ENCODE measurements at regions not wholly inside any gene's neighbourhood (a gene's known extent, or its start where the extent isn't known, plus 50 kb on each side); places are given as distances from the start of the nearest gene placed in this dataset.

GRCh38 chr22:49590381-49590780 is 237.3 kb downstream of the BRD1 start:
- no peak overlapping the region for H3K4me3 ChIP-seq (ENCODE audit: low read length in 2 of 2)
- H3K27ac ChIP-seq (ENCODE audit: low read depth in 2 of 2, low read length in 2 of 2): no peak overlapping the region
- no peaks in the 10 kb centered on the region for H3K27me3 ChIP-seq (ENCODE audit: control insufficient read depth in 2 of 2, insufficient read depth in 2 of 2, low read length in 2 of 2)
- H3K9me3 ChIP-seq (ENCODE audit: control insufficient read depth in 2 of 2, low read length in 2 of 2): no peaks in the 10 kb centered on the region
- H3K4me1 ChIP-seq (ENCODE audit: control insufficient read depth in 2 of 2, insufficient read depth in 2 of 2, low read length in 2 of 2): no peaks in the 10 kb centered on the region
- H3K36me3 ChIP-seq (ENCODE audit: control insufficient read depth in 2 of 2, insufficient read depth in 2 of 2, low read length in 2 of 2): peaks cover 0 to 3% of the 10 kb centered on the region in 2 donors
- H3K9ac ChIP-seq (ENCODE audit: low read depth in 1 of 2, low read length in 2 of 2): no peak overlapping the region

DNA sequence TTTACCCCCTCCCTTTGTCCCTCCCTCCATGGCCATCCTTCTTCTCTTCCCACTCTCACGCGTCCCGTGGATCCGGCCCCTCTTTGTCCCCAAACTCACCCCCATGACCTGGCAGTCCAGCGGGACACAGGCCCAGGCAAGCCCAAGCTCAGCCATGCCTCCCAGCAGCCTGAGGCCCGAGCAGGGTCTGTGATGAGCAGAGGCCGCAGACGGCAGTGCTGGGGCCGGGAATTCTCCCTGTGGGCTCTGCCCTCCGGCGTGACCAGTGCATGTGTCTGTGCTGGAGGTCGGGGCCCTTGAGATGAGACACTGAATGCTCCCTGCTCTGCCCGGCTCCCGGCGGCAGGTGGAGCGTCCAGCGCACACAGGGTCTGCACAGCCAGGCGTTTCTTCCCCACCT is 237.9 kb downstream of the BRD1 start:
- Histone ChIP-seq H3K9me3 (ENCODE audit: control insufficient read depth in 2 of 2, low read length in 2 of 2) (no peaks in the 10 kb centered on the region), H3K36me3 (ENCODE audit: control insufficient read depth in 2 of 2, insufficient read depth in 2 of 2, low read length in 2 of 2) (no peaks in the 10 kb centered on the region), H3K4me1 (ENCODE audit: control insufficient read depth in 2 of 2, insufficient read depth in 2 of 2, low read length in 2 of 2) (no peaks in the 10 kb centered on the region), H3K4me3 (ENCODE audit: low read length in 2 of 2) (no peak overlapping the region), H3K9ac (ENCODE audit: low read depth in 1 of 2, low read length in 2 of 2) (no peak overlapping the region), H3K27ac (ENCODE audit: low read depth in 2 of 2, low read length in 2 of 2) (no peak overlapping the region), H3K27me3 (ENCODE audit: control insufficient read depth in 2 of 2, insufficient read depth in 2 of 2, low read length in 2 of 2) (no peaks in the 10 kb centered on the region)

DNA sequence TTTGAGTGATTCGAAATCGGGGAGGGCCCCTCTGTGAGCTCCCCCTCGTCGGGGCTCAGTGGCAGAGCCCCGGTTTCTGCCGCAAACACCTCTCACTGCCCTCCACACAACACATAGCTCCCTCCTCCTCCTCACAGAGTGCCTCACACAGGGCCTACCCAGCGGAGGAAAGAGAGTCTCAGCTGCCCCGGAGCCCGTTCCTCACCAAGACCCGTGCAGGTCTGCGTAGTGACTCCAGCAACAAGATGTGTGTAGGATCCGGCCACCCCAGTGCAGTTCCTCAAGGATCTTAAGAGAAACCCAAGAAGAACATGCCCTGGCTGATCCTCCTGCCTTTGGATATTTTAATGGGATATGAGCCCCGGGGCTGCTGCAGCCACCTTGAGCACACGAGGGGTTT is 238.4 kb downstream of the BRD1 start:
- H3K9ac ChIP-seq (ENCODE audit: low read depth in 1 of 2, low read length in 2 of 2): no peak overlapping the region
- no peaks in the 10 kb centered on the region for H3K9me3 ChIP-seq (ENCODE audit: control insufficient read depth in 2 of 2, low read length in 2 of 2)
- no peak overlapping the region for H3K27ac ChIP-seq (ENCODE audit: low read depth in 2 of 2, low read length in 2 of 2)
- no peaks in the 10 kb centered on the region for H3K36me3 ChIP-seq (ENCODE audit: control insufficient read depth in 2 of 2, insufficient read depth in 2 of 2, low read length in 2 of 2)
- H3K4me1 ChIP-seq (ENCODE audit: control insufficient read depth in 2 of 2, insufficient read depth in 2 of 2, low read length in 2 of 2): no peaks in the 10 kb centered on the region
- no peaks in the 10 kb centered on the region for H3K27me3 ChIP-seq (ENCODE audit: control insufficient read depth in 2 of 2, insufficient read depth in 2 of 2, low read length in 2 of 2)
- H3K4me3 ChIP-seq (ENCODE audit: low read length in 2 of 2): no peak overlapping the region

DNA sequence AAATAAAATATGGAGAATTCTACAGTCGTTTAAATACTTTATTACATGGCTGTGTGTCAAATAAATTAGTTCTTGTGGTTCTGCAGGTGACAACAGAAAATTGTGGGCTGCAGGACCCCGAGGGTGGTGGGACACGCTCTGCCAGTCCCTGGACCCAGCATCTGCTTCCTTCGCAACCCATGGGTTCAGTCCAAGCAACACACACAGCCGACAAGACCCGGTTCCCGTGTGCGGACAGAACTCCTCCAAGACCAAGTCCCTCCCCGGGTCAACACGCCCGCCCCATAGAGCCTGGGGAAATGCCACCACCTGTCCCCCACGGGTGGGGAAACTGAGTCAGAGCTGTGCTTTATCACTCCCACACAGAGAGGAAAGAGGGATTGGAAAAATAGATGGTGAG is 238.9 kb downstream of the BRD1 start:
- no peaks in the 10 kb centered on the region for H3K36me3 ChIP-seq (ENCODE audit: control insufficient read depth in 2 of 2, insufficient read depth in 2 of 2, low read length in 2 of 2)
- no peaks in the 10 kb centered on the region for H3K27me3 ChIP-seq (ENCODE audit: control insufficient read depth in 2 of 2, insufficient read depth in 2 of 2, low read length in 2 of 2)
- no peak overlapping the region for H3K4me3 ChIP-seq (ENCODE audit: low read length in 2 of 2)
- no peaks in the 10 kb centered on the region for H3K9me3 ChIP-seq (ENCODE audit: control insufficient read depth in 2 of 2, low read length in 2 of 2)
- H3K9ac ChIP-seq (ENCODE audit: low read depth in 1 of 2, low read length in 2 of 2): no peak overlapping the region
- no peaks in the 10 kb centered on the region for H3K4me1 ChIP-seq (ENCODE audit: control insufficient read depth in 2 of 2, insufficient read depth in 2 of 2, low read length in 2 of 2)
- no peak overlapping the region for H3K27ac ChIP-seq (ENCODE audit: low read depth in 2 of 2, low read length in 2 of 2)

DNA sequence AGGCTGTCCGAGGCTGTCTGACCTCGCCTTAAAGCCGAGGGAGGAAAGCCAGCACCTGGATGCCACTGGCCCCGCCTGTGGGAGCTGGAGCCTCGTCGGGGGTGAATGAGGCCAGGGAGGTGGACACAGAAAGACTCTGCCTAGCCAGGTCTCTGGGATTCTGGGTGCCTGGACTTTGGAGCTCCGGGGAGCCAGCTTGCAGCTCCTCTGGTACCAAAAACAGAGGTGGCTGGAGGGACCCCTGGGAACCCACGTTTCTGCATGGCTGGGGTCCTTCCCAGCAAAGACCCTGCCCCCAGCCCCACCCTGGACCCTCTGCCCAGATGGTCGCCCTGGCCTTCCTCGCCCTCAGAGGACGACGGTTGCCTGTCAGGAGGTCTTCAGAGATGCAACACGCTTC is 239.7 kb downstream of the BRD1 start:
- Histone ChIP-seq H3K27me3 (ENCODE audit: control insufficient read depth in 2 of 2, insufficient read depth in 2 of 2, low read length in 2 of 2) (no peaks in the 10 kb centered on the region), H3K4me1 (ENCODE audit: control insufficient read depth in 2 of 2, insufficient read depth in 2 of 2, low read length in 2 of 2) (no peaks in the 10 kb centered on the region), H3K27ac (ENCODE audit: low read depth in 2 of 2, low read length in 2 of 2) (no peak overlapping the region), H3K36me3 (ENCODE audit: control insufficient read depth in 2 of 2, insufficient read depth in 2 of 2, low read length in 2 of 2) (no peaks in the 10 kb centered on the region), H3K4me3 (ENCODE audit: low read length in 2 of 2) (no peak overlapping the region), H3K9me3 (ENCODE audit: control insufficient read depth in 2 of 2, low read length in 2 of 2) (no peaks in the 10 kb centered on the region), H3K9ac (ENCODE audit: low read depth in 1 of 2, low read length in 2 of 2) (no peak overlapping the region)

GRCh38 chr22:49587421-49587820 is 240.3 kb downstream of the BRD1 start:
- H3K27me3 ChIP-seq (ENCODE audit: control insufficient read depth in 2 of 2, insufficient read depth in 2 of 2, low read length in 2 of 2): no peaks in the 10 kb centered on the region
- no peak overlapping the region for H3K27ac ChIP-seq (ENCODE audit: low read depth in 2 of 2, low read length in 2 of 2)
- no peak overlapping the region for H3K4me3 ChIP-seq (ENCODE audit: low read length in 2 of 2)
- H3K9ac ChIP-seq (ENCODE audit: low read depth in 1 of 2, low read length in 2 of 2): no peak overlapping the region
- H3K4me1 ChIP-seq (ENCODE audit: control insufficient read depth in 2 of 2, insufficient read depth in 2 of 2, low read length in 2 of 2): no peaks in the 10 kb centered on the region
- no peaks in the 10 kb centered on the region for H3K36me3 ChIP-seq (ENCODE audit: control insufficient read depth in 2 of 2, insufficient read depth in 2 of 2, low read length in 2 of 2)
- H3K9me3 ChIP-seq (ENCODE audit: control insufficient read depth in 2 of 2, low read length in 2 of 2): no peaks in the 10 kb centered on the region

- no peaks in the 10 kb centered on the region for H3K27me3 ChIP-seq (ENCODE audit: control insufficient read depth in 2 of 2, insufficient read depth in 2 of 2, low read length in 2 of 2)
Measured at GRCh38 chr22:49586873-49587272, 240.8 kb downstream of the BRD1 start.

DNA sequence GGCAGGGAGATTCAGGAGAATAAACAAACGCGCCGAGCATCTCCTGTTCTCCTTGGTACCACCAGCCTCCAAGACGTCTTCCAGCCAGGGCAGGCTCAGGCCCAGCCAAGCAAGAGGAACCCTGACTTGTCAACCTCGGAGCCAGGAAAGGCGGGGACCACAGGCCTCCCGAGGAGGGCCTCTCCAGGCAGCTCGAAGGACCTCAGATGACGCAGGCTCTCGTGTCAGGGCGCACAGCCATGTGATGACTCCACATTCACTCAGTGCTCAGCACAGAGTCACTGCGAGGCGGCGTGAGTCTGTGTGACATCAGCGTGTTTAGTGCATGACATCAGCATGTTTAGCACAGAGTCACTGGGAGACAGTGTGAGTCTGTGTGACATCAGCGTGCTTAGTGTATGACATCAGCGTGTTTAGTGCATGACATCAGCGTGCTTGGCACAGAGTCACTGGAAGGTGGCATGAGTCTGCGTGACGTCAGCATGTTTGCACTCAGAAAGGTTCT is 241.4 kb downstream of the BRD1 start:
- H3K27ac ChIP-seq (ENCODE audit: low read depth in 2 of 2, low read length in 2 of 2): no peak overlapping the region
- no peaks in the 10 kb centered on the region for H3K36me3 ChIP-seq (ENCODE audit: control insufficient read depth in 2 of 2, insufficient read depth in 2 of 2, low read length in 2 of 2)
- no peaks in the 10 kb centered on the region for H3K9me3 ChIP-seq (ENCODE audit: control insufficient read depth in 2 of 2, low read length in 2 of 2)
- no peaks in the 10 kb centered on the region for H3K4me1 ChIP-seq (ENCODE audit: control insufficient read depth in 2 of 2, insufficient read depth in 2 of 2, low read length in 2 of 2)
- H3K27me3 ChIP-seq (ENCODE audit: control insufficient read depth in 2 of 2, insufficient read depth in 2 of 2, low read length in 2 of 2): no peaks in the 10 kb centered on the region
- H3K4me3 ChIP-seq (ENCODE audit: low read length in 2 of 2): no peak overlapping the region
- H3K9ac ChIP-seq (ENCODE audit: low read depth in 1 of 2, low read length in 2 of 2): no peak overlapping the region

More at GRCh38 chr22:49586873-49587272, 240.8 kb downstream of the BRD1 start:
- Histone ChIP-seq H3K4me3 (ENCODE audit: low read length in 2 of 2) (no peak overlapping the region), H3K9me3 (ENCODE audit: control insufficient read depth in 2 of 2, low read length in 2 of 2) (no peaks in the 10 kb centered on the region), H3K9ac (ENCODE audit: low read depth in 1 of 2, low read length in 2 of 2) (no peak overlapping the region), H3K36me3 (ENCODE audit: control insufficient read depth in 2 of 2, insufficient read depth in 2 of 2, low read length in 2 of 2) (no peaks in the 10 kb centered on the region), H3K27ac (ENCODE audit: low read depth in 2 of 2, low read length in 2 of 2) (no peak overlapping the region), H3K4me1 (ENCODE audit: control insufficient read depth in 2 of 2, insufficient read depth in 2 of 2, low read length in 2 of 2) (no peaks in the 10 kb centered on the region)

DNA sequence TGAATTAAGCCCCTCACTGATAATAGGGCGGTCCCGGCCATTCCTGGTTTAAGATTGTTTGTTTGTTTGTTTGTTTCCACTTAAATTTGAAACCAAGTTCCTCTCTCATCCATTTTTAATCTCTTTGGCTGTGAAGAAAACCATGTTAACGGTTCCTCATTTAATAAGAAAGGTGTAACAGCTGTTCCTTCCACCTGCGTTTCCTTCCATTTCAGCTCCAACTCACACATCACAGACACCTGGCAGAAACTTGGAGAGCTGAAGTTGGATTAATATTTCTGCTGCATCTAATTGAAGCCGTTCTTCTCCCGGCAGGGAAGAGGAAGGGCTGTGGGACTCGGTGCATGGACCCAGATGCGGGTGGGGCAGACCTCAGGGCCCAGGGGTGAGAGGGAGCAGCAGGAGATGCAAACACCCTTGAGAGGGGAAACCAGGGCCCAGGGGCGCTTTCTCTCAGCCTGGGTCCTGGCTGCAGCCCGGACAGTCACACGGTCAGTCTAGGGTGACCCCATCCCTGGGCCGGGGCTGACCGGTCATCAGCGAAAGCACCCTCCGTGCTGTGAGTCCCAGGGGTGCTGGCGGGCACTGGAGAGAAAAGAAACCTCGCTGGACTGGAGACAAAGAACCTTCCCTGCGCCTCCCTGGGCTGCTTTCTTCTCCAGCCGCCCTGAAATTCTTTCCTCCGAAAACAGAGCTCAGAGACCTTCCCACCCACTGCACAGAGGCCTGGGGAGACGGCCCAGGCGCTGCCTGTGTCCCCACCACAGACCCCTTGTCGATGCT is 242.0 kb downstream of the BRD1 start:
- Histone ChIP-seq H3K9me3 (ENCODE audit: control insufficient read depth in 2 of 2, low read length in 2 of 2) (peaks cover 0 to 3% of the 10 kb centered on the region in 2 donors), H3K36me3 (ENCODE audit: control insufficient read depth in 2 of 2, insufficient read depth in 2 of 2, low read length in 2 of 2) (no peaks in the 10 kb centered on the region), H3K27ac (ENCODE audit: low read depth in 2 of 2, low read length in 2 of 2) (no peak overlapping the region), H3K9ac (ENCODE audit: low read depth in 1 of 2, low read length in 2 of 2) (no peak overlapping the region), H3K27me3 (ENCODE audit: control insufficient read depth in 2 of 2, insufficient read depth in 2 of 2, low read length in 2 of 2) (no peaks in the 10 kb centered on the region), H3K4me1 (ENCODE audit: control insufficient read depth in 2 of 2, insufficient read depth in 2 of 2, low read length in 2 of 2) (no peaks in the 10 kb centered on the region), H3K4me3 (ENCODE audit: low read length in 2 of 2) (no peak overlapping the region)

GRCh38 chr22:49583886-49584505 is 243.7 kb downstream of the BRD1 start:
- Histone ChIP-seq H3K9ac (ENCODE audit: low read depth in 1 of 2, low read length in 2 of 2) (no peak overlapping the region), H3K27ac (ENCODE audit: low read depth in 2 of 2, low read length in 2 of 2) (no peak overlapping the region), H3K4me1 (ENCODE audit: control insufficient read depth in 2 of 2, insufficient read depth in 2 of 2, low read length in 2 of 2) (no peaks in the 10 kb centered on the region), H3K9me3 (ENCODE audit: control insufficient read depth in 2 of 2, low read length in 2 of 2) (peaks cover 0 to 5% of the 10 kb centered on the region in 2 donors), H3K36me3 (ENCODE audit: control insufficient read depth in 2 of 2, insufficient read depth in 2 of 2, low read length in 2 of 2) (no peaks in the 10 kb centered on the region), H3K4me3 (ENCODE audit: low read length in 2 of 2) (no peak overlapping the region), H3K27me3 (ENCODE audit: control insufficient read depth in 2 of 2, insufficient read depth in 2 of 2, low read length in 2 of 2) (no peaks in the 10 kb centered on the region)
